Osteocyte (in vitro differentiated cells): ENCODE measurements at regions not wholly inside any gene's neighbourhood (a gene's known extent, or its start where the extent isn't known, plus 50 kb on each side); places are given as distances from the start of the nearest gene placed in this dataset.
"Not testable (repeated sequence)": the region's sequence is repeated elsewhere in the genome, so short reads cannot be mapped to it uniquely, and the experiment has no call there.

Source experiments
- DNase-seq: peaks from one replicate; pipeline ENCODE4 v3.0.0; 2021; ENCODE audit warnings: mixed read lengths; ENCODE audit not compliant: unreplicated experiment; ENCODE audit errors: extremely low spot score
- H3K27ac Mint-ChIP-seq: one replicate; pipeline ENCODE4 v1.8.0; 2021; ENCODE audit warnings: mild to moderate bottlenecking, mixed read lengths; ENCODE audit not compliant: unreplicated experiment
- H3K27me3 Mint-ChIP-seq: one replicate; pipeline ENCODE4 v1.8.0; 2021; ENCODE audit warnings: mixed read lengths; ENCODE audit not compliant: unreplicated experiment
- H3K36me3 Mint-ChIP-seq: one replicate; pipeline ENCODE4 v1.8.0; 2021; ENCODE audit warnings: mixed read lengths; ENCODE audit not compliant: unreplicated experiment
- H3K4me1 Mint-ChIP-seq: one replicate; pipeline ENCODE4 v1.8.0; 2021; ENCODE audit warnings: mixed read lengths; ENCODE audit not compliant: unreplicated experiment
- H3K4me3 Mint-ChIP-seq: one replicate; pipeline ENCODE4 v1.8.0; 2021; ENCODE audit warnings: mild to moderate bottlenecking, moderate library complexity, mixed read lengths; ENCODE audit not compliant: unreplicated experiment
- H3K9me3 Mint-ChIP-seq: one replicate; pipeline ENCODE4 v1.8.0; 2021; ENCODE audit warnings: mixed read lengths; ENCODE audit not compliant: unreplicated experiment
- TF ChIP-seq, protein P1 (sequence below): fragments of 200-600 bp; sonication (generic); IDR thresholded peaks from 2 replicates; pipeline ENCODE4 v1.5.0; 2021; ENCODE audit warnings: antibody characterized with exemption, mild to moderate bottlenecking, moderate library complexity

DNA sequence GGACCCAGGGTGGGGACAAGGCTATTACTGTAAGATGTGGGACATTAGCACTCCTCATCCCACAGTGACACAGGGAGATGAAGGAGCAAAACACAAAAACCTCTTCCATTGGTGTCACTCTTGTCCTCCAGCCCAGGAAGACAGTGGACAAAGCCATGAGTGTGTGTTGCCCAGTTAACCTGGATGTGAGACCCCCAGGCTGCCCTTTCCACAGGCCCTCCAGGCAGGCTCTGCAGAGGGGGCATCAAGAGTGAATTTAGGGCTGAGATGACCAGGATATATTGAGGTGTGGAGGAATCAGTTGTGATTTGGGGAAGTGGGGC lies 111.3 kb downstream of the GGTLC2 start:
- Mint-ChIP-seq H3K9me3 (no peaks in the 10 kb centered on the region), H3K27ac (no peak overlapping the region), H3K27me3 (peaks cover 21% of the 10 kb centered on the region), H3K4me3 (no peak overlapping the region), H3K36me3 (no peaks in the 10 kb centered on the region), H3K4me1 (no peaks in the 10 kb centered on the region)
- TF ChIP-seq, protein P1, sequence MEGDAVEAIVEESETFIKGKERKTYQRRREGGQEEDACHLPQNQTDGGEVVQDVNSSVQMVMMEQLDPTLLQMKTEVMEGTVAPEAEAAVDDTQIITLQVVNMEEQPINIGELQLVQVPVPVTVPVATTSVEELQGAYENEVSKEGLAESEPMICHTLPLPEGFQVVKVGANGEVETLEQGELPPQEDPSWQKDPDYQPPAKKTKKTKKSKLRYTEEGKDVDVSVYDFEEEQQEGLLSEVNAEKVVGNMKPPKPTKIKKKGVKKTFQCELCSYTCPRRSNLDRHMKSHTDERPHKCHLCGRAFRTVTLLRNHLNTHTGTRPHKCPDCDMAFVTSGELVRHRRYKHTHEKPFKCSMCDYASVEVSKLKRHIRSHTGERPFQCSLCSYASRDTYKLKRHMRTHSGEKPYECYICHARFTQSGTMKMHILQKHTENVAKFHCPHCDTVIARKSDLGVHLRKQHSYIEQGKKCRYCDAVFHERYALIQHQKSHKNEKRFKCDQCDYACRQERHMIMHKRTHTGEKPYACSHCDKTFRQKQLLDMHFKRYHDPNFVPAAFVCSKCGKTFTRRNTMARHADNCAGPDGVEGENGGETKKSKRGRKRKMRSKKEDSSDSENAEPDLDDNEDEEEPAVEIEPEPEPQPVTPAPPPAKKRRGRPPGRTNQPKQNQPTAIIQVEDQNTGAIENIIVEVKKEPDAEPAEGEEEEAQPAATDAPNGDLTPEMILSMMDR: no peak
- DNase-seq: peak; percentile 57

GRCh38 chr22:22756109-22756508 lies 111.7 kb downstream of the GGTLC2 start:
- H3K36me3 Mint-ChIP-seq: no peaks in the 10 kb centered on the region
- no peak overlapping the region for H3K4me3 Mint-ChIP-seq
- no peak overlapping the region for H3K27ac Mint-ChIP-seq
- TF ChIP-seq, protein P1: no peak
- DNase-seq: peak; percentile 46
- peaks cover 25% of the 10 kb centered on the region for H3K27me3 Mint-ChIP-seq
- H3K9me3 Mint-ChIP-seq: no peaks in the 10 kb centered on the region
- no peaks in the 10 kb centered on the region for H3K4me1 Mint-ChIP-seq

DNA sequence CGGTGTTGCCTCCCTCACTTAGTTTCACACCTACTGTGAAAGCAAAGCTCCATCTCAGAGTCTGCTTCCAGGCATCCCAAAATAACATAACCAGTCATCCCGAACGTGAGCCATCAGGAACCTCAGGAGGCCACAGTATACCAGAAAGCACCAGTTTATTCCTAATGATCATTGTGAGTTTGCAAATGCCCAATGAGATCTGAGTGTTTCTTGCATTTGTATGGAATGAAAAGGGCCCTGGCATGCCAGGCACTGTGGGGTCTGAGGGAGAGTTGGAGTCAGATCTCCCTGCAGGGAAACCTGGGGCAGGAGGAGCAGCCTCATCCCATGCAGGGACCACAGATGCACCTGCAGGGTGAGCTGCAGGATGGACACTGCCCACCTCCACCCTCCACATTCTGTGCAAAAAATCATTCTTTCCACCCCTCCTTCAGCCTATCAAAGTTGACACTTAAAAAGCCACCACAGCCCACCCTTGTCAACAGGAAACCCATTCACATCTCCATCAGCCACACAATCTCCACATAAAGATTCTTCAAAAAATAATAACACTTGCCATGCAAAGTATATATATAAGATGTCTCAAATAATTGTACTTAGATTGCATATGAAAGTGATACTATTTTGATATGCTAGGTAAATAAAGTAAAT lies 112.3 kb downstream of the GGTLC2 start:
- not testable (repeated sequence) for H3K4me3 Mint-ChIP-seq, H3K9me3 Mint-ChIP-seq, H3K36me3 Mint-ChIP-seq, H3K4me1 Mint-ChIP-seq, H3K27ac Mint-ChIP-seq
- peaks cover 25% of the 10 kb centered on the region for H3K27me3 Mint-ChIP-seq
- DNase-seq: peak; percentile 53

- DNase-seq: peak; percentile 15
- peaks cover 26% of the 10 kb centered on the region for H3K27me3 Mint-ChIP-seq
- not testable (repeated sequence) for H3K4me1 Mint-ChIP-seq, H3K4me3 Mint-ChIP-seq, H3K9me3 Mint-ChIP-seq, H3K36me3 Mint-ChIP-seq, H3K27ac Mint-ChIP-seq
Measured at GRCh38 chr22:22758101-22758807, 113.8 kb downstream of the GGTLC2 start.

GRCh38 chr22:22759371-22759770 lies 115.0 kb downstream of the GGTLC2 start:
- peak; percentile 21 for DNase-seq
- Mint-ChIP-seq H3K9me3 (no peaks in the 10 kb centered on the region), H3K4me3 (no peak overlapping the region), H3K27ac (no peak overlapping the region), H3K27me3 (peaks cover 27% of the 10 kb centered on the region), H3K4me1 (no peaks in the 10 kb centered on the region), H3K36me3 (no peaks in the 10 kb centered on the region)
- TF ChIP-seq, protein P1: no peak

DNA sequence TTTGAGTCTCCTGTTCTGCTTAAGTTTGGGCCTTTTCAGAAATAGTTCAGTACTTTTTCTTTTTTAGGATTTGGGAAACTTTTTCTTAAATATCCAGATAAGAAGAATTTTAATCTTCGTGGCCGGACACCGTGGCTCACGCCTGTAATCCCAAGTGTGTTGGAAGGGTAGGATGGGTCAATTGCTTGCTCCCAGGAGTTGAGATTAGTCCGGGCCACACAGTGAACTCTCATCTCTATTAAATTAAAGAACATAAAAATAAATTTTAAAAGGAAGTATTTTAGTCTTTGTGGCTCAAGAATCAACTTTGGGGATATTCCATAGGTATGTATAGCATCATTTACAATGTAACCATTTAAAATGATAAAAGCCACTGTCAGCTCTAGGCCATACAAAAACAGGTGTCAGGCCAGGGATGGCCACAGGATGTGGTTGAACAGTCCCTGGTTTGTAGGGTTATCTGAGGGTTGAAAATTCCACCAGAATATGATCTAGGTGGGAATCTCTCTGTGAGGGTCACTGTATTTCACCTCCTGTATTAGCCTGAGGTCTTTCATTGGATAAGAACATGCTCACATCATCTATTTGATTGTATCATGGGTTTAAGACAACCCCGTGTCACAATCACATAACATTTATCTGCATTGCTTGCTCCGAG lies 115.6 kb downstream of the GGTLC2 start:
- H3K4me1 Mint-ChIP-seq: no peaks in the 10 kb centered on the region
- no peak for DNase-seq
- H3K4me3 Mint-ChIP-seq: no peak overlapping the region
- peaks cover 27% of the 10 kb centered on the region for H3K27me3 Mint-ChIP-seq
- no peaks in the 10 kb centered on the region for H3K9me3 Mint-ChIP-seq
- no peak overlapping the region for H3K27ac Mint-ChIP-seq
- TF ChIP-seq, protein P1: no peak
- no peaks in the 10 kb centered on the region for H3K36me3 Mint-ChIP-seq
